Skeletal muscle satellite cell (primary cell): ENCODE measurements at regions not wholly inside any gene's neighbourhood (a gene's known extent, or its start where the extent isn't known, plus 50 kb on each side); places are given as distances from the start of the nearest gene placed in this dataset.

Experiments used
- H3K27me3 ChIP-seq: 2 replicates; pipeline ENCODE4 v1.7.0; 2013; ENCODE audit warnings: low read length; ENCODE audit not compliant: control insufficient read depth, insufficient read depth
- H3K36me3 ChIP-seq: 2 replicates; pipeline ENCODE4 v1.7.0; 2013; ENCODE audit warnings: mild to moderate bottlenecking, control low read depth, low read length; ENCODE audit not compliant: insufficient read depth
- H3K4me1 ChIP-seq: 2 replicates; pipeline ENCODE4 v1.7.0; 2013; ENCODE audit warnings: low read length; ENCODE audit not compliant: control insufficient read depth, insufficient read depth
- H3K4me2 ChIP-seq: 2 replicates; pipeline ENCODE4 v1.7.0; 2013; ENCODE audit warnings: mild to moderate bottlenecking, low read length
- H3K4me3 ChIP-seq: 2 replicates; pipeline ENCODE4 v1.7.0; 2013; ENCODE audit warnings: low read length
- H3K9ac ChIP-seq: 2 replicates; pipeline ENCODE4 v1.7.0; 2013; ENCODE audit warnings: mild to moderate bottlenecking, low read depth, low read length, moderate library complexity
- H3K9me3 ChIP-seq: replicated peaks from 2 replicates; pipeline ENCODE4 v1.7.0; 2013; ENCODE audit warnings: mild to moderate bottlenecking, control low read depth, low read length

DNA sequence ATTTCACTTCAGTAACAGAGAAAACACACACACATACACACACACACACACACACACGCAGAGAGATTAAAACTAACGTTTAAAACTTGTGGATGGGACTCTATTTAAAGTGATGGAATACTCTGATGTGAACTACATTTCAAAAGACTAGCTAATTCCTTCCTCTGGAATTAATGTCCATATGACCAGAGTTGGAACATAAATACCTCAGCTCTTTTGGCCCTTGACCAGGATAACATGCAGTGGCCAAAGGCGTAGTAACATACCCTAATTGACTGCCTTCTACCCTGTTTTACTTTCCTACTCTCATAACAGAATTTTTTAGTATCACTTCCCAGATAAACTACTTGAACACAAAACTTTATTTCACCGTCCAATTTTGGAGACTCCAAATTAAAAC is 671.3 kb upstream of the CHAC2 start:
- Histone ChIP-seq H3K4me1 (no peaks in the 10 kb centered on the region), H3K27me3 (no peaks in the 10 kb centered on the region)

GRCh38 chr2:53095664-53096063 is 671.9 kb upstream of the CHAC2 start:
- Histone ChIP-seq H3K4me2 (no peak overlapping the region), H3K9ac (no peak overlapping the region), H3K4me1 (no peaks in the 10 kb centered on the region), H3K36me3 (no peaks in the 10 kb centered on the region), H3K9me3 (no peaks in the 10 kb centered on the region), H3K4me3 (no peak overlapping the region), H3K27me3 (no peaks in the 10 kb centered on the region)

More for the DNA sequence above, 671.3 kb upstream of the CHAC2 start:
- H3K36me3 ChIP-seq, result no peaks in the 10 kb centered on the region
- no peak overlapping the region for H3K4me2 ChIP-seq
- H3K9ac ChIP-seq, result no peak overlapping the region
- no peaks in the 10 kb centered on the region for H3K9me3 ChIP-seq
- H3K4me3 ChIP-seq, result no peak overlapping the region

- H3K9me3 ChIP-seq, result no peaks in the 10 kb centered on the region
Observed at GRCh38 chr2:53095227-53095626, 672.4 kb upstream of the CHAC2 start.

DNA sequence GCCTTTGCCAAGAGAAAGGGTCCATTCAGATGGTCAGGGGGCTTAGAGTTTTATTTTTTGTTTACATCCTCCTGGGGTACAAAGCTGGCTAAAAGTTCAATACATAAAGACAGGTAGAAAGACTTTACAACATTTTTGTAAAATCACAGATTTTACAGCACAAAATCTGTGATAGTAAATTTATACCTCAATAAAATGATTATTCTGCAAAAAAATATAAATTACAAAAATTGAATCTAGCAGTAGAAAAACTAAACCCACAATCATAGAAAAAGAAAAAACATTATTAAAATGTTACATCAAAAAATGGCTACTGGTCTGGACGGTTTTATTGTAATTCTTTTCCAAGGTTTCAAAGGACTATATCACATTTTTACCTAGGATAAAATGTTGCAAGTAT is 674.2 kb upstream of the CHAC2 start:
- Histone ChIP-seq H3K9ac (no peak overlapping the region), H3K27me3 (no peaks in the 10 kb centered on the region), H3K4me1 (no peaks in the 10 kb centered on the region), H3K9me3 (no peaks in the 10 kb centered on the region), H3K4me2 (no peak overlapping the region), H3K36me3 (no peaks in the 10 kb centered on the region), H3K4me3 (no peak overlapping the region)

More at GRCh38 chr2:53095227-53095626, 672.4 kb upstream of the CHAC2 start:
- H3K4me3 ChIP-seq, result no peak overlapping the region
- no peaks in the 10 kb centered on the region for H3K27me3 ChIP-seq
- H3K4me1 ChIP-seq, result no peaks in the 10 kb centered on the region
- H3K4me2 ChIP-seq, result no peak overlapping the region
- H3K9ac ChIP-seq, result no peak overlapping the region
- H3K36me3 ChIP-seq, result no peaks in the 10 kb centered on the region

DNA sequence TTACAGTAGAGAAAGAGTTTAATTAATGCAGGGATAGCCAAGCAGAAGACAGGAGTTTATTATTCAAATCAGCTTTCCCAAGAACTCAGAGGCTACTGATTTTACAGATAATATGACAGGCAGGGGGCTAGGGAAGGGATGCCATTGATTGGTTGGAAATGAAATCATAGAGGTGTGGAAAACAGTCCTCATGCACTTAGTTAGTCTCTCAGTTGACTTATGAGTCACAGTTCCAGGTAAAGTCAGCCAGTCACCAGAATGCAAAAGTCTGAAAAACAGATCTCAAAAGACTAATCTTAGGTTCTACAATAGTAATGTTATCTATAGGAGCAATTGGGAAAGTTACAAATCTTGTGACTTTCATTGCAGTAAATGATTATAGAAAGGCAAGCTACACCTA is 676.4 kb upstream of the CHAC2 start:
- no peaks in the 10 kb centered on the region for H3K27me3 ChIP-seq
- no peaks in the 10 kb centered on the region for H3K9me3 ChIP-seq
- no peak overlapping the region for H3K9ac ChIP-seq
- peaks cover 15% of the 10 kb centered on the region for H3K4me1 ChIP-seq
- H3K4me2 ChIP-seq, result no peak overlapping the region
- H3K36me3 ChIP-seq, result no peaks in the 10 kb centered on the region
- no peak overlapping the region for H3K4me3 ChIP-seq

DNA sequence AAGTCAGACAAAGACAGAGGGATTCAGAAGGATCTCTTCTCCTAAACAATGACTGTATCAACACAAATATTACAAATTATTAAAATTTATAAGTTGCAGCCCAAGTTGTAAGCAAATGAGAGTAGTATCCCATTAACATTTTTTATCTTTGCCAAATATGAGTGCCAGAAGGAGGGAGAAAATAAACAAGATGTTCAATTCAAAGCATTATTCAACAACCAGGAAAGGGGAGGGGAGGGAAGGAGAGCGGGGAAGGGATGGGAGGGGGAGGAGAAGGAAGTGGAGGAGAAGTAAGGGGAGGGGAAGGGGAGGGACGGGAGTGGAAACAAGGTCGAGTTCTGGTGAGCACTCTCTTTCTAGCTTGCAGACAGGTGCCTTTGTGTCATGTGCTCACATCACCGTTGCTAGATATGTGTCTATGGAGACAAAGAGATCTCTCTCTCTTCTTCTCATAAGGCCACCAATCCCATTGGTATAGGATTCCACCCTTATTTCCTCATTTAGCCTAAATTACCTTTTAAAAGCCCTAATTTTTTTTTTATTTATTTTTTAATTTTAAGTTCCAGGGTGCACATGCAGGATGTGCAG is 679.6 kb upstream of the CHAC2 start:
- Histone ChIP-seq H3K4me1 (peaks cover 15% of the 10 kb centered on the region), H3K9ac (no peak overlapping the region), H3K9me3 (no peaks in the 10 kb centered on the region), H3K4me2 (peak overlapping the region; percentile 38), H3K27me3 (no peaks in the 10 kb centered on the region), H3K4me3 (no peak overlapping the region), H3K36me3 (no peaks in the 10 kb centered on the region)

GRCh38 chr2:53087262-53087873 is 680.2 kb upstream of the CHAC2 start:
- no peak overlapping the region for H3K9ac ChIP-seq
- peaks cover 15% of the 10 kb centered on the region for H3K4me1 ChIP-seq
- H3K27me3 ChIP-seq, result no peaks in the 10 kb centered on the region
- H3K36me3 ChIP-seq, result no peaks in the 10 kb centered on the region
- no peaks in the 10 kb centered on the region for H3K9me3 ChIP-seq
- H3K4me3 ChIP-seq, result no peak overlapping the region
- peak overlapping the region; percentile 38 for H3K4me2 ChIP-seq

- H3K36me3 ChIP-seq, result no peaks in the 10 kb centered on the region
- no peak overlapping the region for H3K4me3 ChIP-seq
- no peaks in the 10 kb centered on the region for H3K9me3 ChIP-seq
- H3K4me1 ChIP-seq, result no peaks in the 10 kb centered on the region
- no peak overlapping the region for H3K4me2 ChIP-seq
- no peak overlapping the region for H3K9ac ChIP-seq
- H3K27me3 ChIP-seq, result no peaks in the 10 kb centered on the region
Observed at GRCh38 chr2:53077413-53077812, 690.2 kb upstream of the CHAC2 start.

- Histone ChIP-seq H3K4me1 (no peaks in the 10 kb centered on the region), H3K4me3 (no peak overlapping the region), H3K9ac (no peak overlapping the region), H3K9me3 (no peaks in the 10 kb centered on the region), H3K4me2 (no peak overlapping the region), H3K27me3 (no peaks in the 10 kb centered on the region), H3K36me3 (no peaks in the 10 kb centered on the region)
Observed at GRCh38 chr2:53075760-53076159, 691.8 kb upstream of the CHAC2 start.

DNA sequence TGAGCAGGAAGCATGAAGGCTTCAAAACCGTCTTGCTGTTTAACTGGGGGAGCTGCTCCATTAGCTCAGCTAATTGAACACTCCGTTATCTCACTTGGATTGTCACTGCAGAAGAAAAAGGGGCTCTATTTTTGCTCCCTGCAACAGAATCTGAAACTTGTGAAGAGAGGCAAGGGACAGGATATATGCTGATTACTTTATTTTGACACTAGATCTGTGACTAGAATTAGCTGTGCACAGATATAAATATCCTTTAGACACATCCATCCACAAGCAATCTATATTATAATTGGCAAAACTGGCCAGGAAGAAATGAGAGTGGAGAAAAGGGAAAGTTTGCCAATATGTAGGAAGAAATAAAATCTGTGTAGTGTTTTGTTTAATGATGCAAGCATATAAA is 700.1 kb upstream of the CHAC2 start:
- Histone ChIP-seq H3K4me2 (no peak overlapping the region), H3K4me1 (no peaks in the 10 kb centered on the region), H3K4me3 (no peak overlapping the region), H3K9ac (no peak overlapping the region), H3K36me3 (no peaks in the 10 kb centered on the region), H3K27me3 (no peaks in the 10 kb centered on the region), H3K9me3 (no peaks in the 10 kb centered on the region)

DNA sequence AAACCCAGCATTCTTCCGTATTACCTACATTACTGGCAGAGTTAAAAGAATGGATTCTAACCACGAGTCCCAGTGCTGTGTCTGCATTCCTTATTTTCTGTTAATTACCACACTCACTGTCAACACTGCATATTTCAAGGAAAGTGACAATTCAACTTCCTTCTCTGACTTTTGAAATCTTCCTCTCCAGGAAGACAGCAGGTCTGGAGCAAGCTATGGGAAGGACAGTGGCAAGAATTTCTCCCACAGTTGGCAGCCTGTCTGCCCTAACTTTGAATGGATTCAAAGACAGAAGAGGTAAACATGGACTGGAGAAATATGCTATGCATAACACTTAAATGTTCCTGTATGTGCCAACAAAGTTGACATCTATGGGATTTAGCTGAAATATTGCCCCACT is 700.5 kb upstream of the CHAC2 start:
- Histone ChIP-seq H3K4me3 (no peak overlapping the region), H3K9me3 (no peaks in the 10 kb centered on the region), H3K4me1 (no peaks in the 10 kb centered on the region), H3K4me2 (no peak overlapping the region), H3K9ac (no peak overlapping the region), H3K27me3 (no peaks in the 10 kb centered on the region), H3K36me3 (no peaks in the 10 kb centered on the region)

DNA sequence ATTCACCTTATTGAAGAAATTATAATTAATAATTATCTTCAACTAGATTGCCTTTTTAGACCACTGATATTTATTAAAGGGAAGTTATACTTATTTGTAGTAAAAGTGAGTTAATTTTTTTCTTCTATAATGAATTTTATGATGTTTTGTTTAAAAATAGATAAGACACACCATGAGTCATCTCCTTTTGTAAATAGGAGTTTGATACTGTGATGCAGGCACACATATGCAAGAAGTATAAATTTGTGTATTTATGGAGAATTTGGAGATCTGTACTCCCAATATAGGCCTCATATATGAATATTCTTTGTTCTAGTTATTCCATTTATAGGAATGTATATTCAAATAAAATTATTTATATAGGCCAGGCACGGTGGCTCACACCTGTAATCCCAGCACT is 703.5 kb upstream of the CHAC2 start:
- Histone ChIP-seq H3K36me3 (no peaks in the 10 kb centered on the region), H3K9ac (no peak overlapping the region), H3K4me2 (no peak overlapping the region)

More for the DNA sequence above, 703.5 kb upstream of the CHAC2 start:
- no peaks in the 10 kb centered on the region for H3K27me3 ChIP-seq
- H3K9me3 ChIP-seq, result no peaks in the 10 kb centered on the region
- no peak overlapping the region for H3K4me3 ChIP-seq
- no peaks in the 10 kb centered on the region for H3K4me1 ChIP-seq
